ENCODE measurements at regions not wholly inside any gene's neighbourhood (a gene's known extent, or its start where the extent isn't known, plus 50 kb on each side); places are given as distances from the start of the nearest gene placed in this dataset.
"Not testable (repeated sequence)": the region's sequence is repeated elsewhere in the genome, so short reads cannot be mapped to it uniquely, and the experiment has no call there.

DNA sequence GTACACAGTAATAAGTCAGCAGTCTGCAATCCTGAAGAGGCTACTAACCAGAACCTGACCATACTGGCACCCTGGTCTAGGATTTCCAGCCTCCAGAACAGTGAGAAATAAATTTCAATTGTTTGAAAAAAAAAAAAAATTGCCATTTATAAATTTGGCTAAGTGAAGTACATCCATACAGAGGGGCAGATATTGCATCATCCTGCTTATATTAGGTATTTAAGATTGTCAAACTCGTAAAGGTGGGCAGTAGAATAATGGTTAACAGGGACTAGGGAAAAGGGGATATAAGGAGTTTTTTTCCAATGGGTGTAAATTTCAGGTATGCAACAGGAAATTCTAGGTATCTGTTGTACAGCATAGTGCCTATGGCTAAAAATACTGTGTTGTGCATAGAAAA, 1250.9 kb downstream of the BRINP3 start:
- no peak for DNase-seq

DNA sequence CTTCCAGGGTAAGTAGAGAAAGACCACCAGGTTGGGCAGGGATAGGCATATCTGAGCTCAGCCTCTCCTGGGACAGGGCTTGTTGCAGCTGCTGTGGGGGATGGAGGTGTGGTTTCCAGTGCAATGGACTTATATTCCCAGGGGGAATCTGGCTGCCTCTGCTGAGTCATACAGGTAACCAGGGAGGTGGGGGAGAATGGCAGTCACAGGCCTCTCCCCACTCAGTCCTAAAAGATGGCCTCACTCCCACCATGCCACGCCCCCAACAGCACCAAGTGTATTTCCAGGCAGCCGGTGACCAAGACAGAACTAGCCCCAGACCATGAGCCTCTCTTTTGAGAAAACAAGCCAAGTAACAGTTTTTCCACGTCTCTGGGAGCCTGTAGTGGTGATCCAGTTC, 1240.7 kb downstream of the BRINP3 start:
- DNase-seq, result no peak

DNA sequence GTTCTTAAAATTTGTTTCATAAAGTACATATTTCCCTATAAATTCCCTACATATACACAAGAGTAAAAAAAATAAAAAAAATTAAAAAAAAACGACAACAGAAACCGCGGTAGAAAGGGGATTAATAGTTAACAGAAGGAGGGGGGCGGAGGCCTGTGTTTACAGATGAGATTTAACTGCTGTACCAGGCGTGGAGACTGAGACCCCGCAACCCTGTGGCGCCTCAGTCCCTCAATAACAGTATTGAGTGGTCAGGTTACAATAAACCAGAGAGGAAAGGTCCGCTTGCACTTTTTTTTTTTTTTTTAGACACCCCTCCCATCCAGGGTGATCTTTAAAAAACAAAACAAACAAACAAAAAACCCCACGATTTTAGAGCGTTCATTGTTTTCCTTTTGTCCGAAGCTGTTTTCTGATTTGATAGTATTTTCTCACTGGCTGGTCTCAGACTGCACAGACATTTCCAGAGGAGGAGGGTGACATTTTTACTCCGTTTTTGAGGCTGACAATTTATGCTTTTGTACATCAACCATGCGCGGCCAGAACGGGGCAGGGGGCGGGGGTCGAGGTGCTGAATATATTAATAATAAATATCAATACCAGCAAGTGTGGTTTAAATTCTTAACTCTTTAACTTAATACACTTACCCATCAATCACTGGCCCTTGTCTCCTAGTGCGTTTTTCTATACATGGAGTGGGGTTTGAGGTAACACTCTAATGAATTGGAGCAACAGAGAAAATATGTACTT, 1223.9 kb downstream of the BRINP3 start:
- peak; percentile 3 for DNase-seq

DNA sequence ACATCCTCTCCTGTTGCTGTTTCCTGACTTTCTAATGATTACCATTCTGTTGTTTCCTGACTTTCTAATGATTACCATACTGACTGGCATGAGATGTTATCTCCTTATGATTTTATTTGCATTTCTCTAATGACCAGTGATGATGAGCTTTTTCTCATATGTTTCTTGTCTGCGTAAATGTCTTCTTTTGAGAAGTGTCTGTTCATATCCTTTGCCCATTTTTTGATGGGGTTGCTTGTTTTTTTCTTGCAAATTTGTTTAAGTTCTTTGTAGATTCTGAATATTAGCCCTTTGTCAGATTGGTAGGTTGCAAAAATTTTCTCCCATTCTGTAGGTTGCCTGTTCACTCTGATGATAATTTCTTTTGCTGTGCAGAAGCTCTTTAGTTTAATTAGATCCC, 1216.5 kb downstream of the BRINP3 start:
- DNase-seq, result not testable (repeated sequence)

DNA sequence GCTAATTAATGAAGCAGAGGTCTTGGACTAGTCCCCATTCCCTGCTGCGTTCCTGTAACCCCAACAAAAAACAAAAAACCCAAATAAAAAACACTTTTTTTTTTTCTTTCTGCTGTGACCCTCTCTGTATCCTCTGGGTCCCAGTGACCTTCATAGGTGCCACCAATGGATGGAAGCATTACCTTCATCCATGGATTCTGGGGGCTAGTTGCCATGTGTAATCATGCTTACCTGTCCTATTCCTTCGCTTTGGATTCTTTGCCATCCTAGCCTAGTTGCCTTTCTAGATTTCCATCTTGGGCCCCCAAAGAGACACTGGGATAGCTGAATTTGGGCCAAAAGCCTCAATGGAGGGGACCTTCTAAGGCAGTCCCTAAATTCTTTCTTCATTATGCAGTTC, 1208.7 kb downstream of the BRINP3 start:
- DNase-seq, result no peak

DNA sequence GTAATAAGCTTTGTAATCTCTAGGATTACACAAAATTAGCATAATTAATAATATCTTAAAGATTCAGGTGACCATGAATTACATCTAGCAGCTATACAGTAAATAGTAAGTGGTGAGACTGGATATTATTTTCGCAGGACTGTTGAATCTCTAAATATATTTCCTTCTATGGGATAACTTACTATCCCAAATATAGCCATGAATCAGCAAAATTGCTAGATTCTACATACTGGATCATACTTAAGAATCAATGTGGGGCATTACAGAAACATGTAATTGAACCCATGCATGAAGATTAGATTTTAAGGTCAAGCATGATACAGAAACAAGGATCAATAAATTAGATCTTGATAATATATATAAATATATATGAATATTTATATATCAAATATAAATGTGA, 1203.4 kb downstream of the BRINP3 start:
- no peak for DNase-seq

DNA sequence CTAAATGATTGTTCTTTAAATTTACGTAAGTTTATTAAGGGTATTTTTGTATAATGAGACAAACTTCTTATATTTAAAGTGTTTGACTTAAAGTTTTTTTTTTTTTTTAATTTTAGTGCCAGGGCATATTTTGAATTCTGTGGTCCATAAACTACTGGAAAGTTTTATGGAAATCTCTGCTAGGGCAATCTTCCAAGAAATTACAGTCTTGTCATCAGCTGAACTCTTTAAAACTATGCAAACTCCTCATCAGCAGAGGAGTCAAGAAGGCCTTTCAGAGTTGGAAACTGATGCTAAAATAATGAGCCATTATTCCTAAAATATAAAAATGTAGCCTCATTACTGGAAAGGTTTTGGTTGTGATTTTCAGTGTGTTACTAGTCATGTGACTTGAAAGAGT, 1201.9 kb downstream of the BRINP3 start:
- DNase-seq, result no peak

DNA sequence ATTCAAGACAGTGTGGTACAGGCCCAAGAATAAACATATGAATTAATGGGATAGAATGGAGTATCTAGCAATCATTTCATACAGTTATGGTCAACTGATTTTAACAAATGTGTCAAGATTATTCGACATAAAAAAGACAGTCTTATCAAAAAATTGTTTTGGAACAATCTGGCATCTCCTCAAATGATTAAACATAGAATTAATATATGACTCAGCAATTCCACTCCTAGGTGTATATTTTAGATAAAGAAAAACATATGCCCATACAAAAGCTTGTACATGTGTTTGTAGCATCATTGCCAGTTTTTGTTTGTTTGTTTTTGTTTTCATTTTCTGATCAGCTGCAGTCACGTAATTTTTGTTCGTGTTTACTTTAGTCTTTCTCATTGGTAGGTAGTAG, 1188.3 kb downstream of the BRINP3 start:
- DNase-seq, result no peak

DNA sequence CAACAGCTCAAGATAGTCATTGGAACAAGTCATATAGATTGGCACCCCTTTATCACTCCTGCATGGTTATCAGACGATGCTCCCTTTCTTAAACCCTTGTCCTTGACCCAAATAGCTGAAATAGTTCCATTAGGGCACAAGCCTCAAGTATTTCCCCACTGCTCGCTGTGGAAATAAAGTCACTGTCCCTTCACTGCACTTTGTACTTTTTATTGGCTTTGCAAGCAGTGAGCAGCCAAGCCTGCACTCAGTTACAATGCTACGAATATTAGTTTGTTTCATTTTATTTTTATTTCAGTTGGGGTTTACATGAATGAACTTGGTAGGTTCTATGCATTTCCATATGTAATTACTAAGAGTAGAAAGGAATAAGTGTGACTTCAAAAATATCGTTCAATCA, 1176.4 kb downstream of the BRINP3 start:
- DNase-seq, result no peak

DNA sequence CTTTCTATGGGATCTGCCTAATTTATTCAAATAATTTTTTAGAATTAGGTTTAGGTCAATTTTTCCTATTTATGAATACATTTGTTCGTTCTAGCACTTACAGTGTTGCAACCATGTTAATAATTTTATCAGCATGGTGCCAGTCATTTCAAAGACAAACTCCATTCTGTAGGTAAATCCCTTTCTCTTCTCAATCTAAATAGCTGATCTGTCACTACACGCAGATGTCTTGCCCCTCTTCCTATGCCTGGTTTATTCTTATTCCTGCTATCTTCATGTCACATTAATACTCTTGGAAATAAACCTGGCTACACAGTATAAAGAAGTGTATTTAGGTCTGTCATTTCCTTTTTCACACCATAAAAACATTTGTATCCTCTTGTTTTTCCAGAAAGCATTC, 1172.4 kb downstream of the BRINP3 start:
- no peak for DNase-seq

DNA sequence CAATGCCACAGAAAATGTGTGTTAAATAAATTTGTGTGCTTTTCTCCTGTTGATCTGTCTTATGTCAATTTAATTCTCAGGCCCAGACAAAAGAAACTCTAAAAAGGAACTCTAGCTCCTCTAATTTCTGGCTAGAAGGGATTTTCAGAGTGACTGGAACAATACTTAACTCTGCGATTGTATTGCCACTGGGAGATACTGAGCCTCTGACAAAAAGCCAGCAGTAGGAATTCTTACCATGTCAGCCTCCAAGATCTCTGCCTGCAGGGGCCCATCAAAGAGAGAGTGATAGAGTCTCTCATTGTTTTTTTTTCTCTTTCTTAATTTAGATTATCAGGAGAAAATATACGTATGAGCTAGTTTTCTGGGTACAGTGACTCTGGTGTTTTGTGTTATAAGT, 1165.7 kb downstream of the BRINP3 start:
- DNase-seq, result no peak

DNA sequence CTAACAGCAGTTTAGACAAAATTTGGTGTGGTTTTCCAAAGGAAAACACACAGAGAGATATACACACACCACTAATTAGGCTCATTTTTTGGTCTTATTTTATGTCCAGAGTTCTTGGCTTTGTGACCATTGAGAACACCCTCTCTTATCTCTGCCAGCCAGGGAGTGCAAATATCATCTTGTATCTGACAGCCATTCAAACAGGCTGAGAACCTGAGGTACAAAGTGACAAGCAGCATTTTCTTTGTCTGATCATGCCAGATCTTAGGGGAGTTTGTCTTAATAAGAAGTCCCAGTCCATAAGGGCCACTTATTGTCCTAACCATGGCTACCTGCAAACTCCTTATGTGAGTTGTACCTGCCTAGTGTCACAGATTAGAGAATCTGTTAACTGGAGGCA, 1165.2 kb downstream of the BRINP3 start:
- DNase-seq, result no peak

DNA sequence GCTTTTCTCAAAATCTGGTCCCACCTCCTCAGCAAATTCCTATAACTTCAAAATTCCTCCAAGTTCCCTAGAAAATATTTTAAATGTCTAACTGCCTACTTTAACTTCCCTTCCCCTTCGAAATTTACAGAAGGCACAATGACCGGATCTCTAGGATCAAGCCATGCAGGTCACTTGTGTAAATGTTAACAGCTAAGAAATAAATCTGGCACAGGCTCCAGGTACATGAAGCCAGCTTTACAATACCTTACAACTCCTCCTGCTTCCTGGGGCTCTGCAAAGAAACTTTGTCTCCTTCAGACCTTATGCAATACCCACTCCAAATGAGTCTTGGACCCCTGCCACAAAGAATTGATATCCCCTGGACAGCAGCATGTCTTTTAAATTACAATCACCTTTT, 1164.2 kb downstream of the BRINP3 start:
- no peak for DNase-seq

DNA sequence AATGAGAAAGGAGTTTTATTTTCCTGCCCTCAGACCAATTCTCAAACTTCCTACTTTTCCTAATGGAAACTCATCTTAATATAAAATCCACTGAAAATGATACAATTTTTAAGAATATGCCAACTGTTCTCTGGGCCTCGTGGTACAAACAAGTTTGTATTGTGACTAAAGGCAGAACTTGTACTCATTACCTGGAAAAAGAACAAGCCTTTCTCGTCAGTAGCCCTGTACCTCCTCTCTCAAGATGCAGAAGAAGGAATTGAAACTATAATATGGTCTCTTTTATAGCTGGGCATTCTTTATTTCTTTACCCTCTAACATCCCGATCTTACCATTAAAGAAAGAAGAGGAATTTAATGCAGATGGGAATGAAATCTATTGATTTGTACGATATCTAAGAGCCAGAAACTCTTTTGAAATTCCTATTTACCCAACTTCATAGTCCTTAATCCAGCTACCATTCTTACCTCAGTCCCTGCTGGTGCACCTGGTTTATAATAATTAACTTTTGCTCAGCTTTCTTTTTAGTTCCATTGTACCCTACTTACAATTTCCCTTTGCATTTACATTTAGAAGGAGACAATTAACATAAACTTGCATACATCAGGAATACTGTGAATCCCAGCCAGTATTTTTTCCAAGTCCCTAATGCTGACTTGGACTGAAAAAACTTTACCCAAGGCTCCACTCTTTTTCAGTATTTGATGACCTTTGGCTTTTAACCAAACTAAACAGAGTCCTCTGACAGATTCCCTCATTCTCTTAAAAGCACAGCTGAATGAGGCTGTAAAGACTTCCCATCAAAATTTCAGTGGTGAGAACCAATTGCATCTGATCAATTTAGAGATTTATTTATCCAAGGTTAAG, 1162.4 kb downstream of the BRINP3 start:
- no peak for DNase-seq

DNA sequence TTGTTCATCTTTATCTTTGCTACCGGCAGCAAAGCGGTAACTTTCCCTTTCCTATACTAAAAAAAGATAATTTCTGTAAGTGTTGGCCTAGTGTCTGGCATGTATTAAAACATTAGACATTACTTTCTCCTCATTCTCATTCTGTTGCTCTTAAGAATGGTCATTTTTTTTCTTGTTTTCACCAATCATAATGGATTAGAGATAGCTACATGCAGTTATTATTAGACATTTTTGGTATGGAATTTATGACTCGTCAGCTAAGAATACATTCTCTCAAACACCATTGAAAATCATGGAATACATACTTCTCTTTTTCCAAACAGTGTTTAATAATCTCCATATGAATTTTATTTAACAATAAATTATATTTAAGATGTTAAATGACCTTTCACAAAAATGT, 1154.6 kb downstream of the BRINP3 start:
- no peak for DNase-seq

DNA sequence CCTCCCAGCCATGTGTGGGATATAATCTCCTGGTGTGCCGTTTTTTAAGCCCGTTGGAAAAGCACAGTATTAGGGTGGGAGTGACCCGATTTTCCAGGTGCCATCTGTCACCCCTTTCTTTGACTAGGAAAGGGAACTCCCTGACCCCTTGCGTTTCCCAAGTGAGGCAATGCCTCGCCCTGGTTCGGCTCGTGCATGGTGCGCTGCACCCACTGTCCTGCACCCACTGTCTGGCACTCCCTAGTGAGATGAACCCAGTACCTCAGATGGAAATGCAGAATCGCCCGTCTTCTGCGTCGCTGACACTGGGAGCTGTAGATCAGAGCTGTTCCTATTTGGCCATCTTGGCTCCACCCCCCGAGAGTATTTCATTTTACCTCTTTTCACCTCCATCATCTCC, 1146.6 kb downstream of the BRINP3 start:
- not testable (repeated sequence) for DNase-seq

DNA sequence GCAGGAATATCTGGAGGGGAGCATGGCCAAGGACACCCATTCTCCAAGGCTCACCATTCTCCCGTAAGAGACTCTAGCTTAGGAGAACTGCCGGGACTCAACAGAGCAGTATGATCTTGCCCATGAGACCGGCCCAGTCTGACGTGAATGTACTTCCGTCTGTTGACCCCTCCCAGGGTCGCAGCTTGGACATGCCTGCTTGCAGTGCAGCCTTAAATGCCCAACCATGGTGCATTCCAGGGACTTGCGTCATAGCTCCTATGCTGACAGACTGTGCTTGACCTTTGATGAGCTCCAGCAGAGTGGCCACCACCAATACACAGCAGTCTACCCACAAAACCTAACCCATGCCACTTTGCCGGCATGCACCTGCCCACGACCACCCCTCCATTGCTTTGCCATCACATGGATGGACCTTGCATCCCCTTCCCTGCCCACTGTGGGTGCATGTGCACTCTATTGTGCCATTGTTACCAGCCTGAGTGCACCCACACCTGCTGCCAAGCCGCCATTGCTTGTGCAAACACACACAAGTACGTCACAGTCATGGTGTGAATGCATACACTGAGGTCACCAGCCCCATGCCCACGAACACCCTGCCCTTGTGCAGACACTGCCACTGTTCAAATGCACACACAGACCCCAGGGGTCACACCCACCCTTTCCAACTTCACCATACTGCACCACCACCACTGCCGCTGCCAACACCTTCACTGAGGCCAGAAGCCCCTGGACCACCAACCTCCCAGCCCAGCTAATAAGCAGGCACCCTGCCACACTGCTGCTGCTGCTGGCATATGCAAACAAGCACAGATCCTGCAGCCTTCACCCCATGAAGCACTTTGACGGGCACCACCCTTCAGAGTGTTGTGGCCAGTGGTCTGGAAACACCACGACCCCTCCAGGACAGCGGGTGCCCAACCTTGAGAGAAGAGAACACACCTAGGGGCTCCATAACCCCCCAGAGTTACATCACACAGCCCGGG, 1141.3 kb downstream of the BRINP3 start:
- DNase-seq, result no peak

DNA sequence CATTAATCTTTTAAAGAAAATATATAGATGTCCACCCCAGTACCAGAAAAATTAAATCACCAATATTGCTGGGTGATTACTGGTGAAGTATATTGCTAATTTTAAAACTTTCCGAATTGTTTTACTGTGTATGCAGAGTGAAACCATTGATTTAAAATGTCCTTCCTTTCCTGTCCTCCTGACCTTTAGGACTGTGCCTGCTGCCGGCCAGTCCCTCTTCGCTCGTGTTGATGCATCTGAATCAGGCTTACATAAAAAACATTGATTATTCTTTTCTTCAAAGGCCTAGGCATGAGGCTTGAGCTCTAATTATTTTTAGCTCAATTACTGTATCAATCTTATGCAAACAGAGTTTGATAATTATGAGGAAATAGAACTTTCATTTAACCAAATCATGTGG, 1128.1 kb downstream of the BRINP3 start:
- no peak for DNase-seq

DNA sequence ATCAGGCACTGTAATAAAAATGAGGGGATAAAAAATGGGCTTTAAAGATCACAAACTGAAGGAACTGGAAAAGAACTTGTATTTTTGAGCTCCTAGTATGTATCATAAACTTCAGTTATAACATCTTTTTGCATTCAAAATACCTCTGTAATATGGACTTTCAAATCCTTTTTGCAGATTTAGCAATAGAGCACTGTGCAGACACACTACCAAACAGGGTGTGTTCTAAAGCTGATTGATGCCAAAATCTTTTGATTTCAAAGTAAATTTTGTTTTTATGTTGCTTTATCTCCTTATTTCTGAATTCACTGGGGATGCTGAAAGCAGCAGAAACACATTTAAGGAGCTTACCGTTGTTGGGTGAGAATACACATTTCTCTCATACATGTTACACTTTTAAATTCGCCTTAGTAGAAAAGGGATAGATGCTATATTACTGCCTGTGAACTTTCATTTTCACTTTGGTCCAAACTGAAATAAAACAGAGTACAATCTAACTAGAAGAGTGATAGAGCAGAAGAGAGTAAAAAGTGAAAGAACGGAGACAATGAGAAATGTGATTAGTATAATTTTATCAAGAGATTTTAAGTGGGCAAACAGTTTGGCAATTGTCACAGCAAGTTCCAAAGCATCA, 1126.6 kb downstream of the BRINP3 start:
- no peak for DNase-seq

DNA sequence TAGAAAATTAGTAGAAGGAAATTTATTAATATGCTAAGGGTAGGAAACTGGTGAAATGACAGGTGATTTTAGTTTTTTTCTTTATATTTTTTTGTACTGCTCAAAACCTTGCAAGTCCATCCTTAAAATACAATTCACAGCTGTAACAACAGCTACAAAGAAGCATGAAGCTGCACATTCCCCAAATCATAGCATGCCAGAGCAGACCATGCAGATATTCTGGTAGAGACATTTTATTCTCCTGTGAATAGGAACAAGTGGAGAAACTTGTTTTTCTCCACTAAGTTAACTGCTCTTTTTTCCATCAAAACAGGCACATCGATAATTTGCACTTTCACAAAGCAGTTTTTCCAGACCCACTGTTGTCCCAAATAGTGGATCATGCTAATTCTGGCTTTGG, 1125.7 kb downstream of the BRINP3 start:
- no peak for DNase-seq

DNA sequence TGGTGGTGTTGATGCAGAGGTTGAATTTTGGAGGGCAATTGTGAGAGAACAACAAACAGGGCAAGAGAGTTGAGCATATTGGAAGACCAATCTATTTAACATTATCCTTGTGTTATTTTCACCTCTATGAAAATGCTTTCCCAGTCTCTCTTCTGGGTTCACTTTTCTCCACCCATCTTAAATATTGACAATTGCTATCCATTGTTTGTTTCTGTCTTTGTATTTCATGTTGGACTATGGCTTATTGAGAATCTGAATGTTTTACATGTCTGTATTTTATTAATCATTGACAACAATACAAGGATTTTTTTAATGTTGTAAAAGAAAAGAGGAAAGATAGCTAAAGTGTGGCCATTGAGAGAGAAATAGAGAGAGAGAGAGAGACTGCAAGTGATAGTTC, 1121.5 kb downstream of the BRINP3 start:
- no peak for DNase-seq

DNA sequence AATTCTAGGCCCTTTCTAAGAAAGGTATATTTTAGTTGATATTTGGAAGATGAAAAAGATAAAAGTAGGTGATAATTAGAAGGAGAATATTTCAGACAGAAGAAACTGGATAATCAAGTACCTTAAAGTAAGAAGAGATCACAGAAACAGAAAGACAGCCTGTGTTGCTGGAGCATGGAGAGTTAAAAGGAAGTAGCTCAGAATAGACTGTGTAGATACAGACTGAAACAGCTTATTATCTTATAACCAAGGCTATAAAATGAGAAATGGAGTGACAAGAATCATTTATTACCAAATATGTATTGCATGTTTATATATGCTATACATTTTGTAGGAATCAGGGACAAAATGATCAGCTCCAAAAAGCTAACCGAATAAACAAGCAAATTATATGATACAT, 1120.3 kb downstream of the BRINP3 start:
- DNase-seq, result no peak

All from left kidney (tissue), 1 donor.